GM18867 (cell line): ENCODE measurements at regions not wholly inside any gene's neighbourhood (a gene's known extent, or its start where the extent isn't known, plus 50 kb on each side); places are given as distances from the start of the nearest gene placed in this dataset.
"Not testable (repeated sequence)": the region's sequence is repeated elsewhere in the genome, so short reads cannot be mapped to it uniquely, and the experiment has no call there.

ENCODE experiments used
- ATAC-seq: cut with Tn5 transposase; IDR thresholded peaks from one replicate; pipeline ENCODE4 v1.9.1; 2021; ENCODE audit warnings: mild to moderate bottlenecking, moderate library complexity; ENCODE audit not compliant: unreplicated experiment

DNA sequence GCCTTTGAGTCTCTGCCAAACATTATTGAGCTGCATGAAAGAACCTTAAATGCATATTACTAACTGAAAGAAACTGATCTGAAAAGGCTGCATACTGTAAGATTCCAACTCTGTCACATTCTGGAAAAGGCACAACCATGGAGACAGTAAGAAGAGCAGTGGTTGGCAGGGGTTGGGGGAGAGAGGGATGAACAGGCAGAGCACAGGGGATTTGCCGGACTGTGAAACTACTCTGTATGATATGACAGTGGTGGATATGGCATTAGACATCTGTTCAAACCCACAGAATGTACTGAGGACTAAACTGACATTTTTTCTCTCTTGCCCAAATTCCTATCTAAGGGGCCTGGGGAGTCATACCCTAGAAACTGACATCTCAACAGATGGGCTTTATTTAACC lies 138.4 kb downstream of the KCNJ12 start:
- not testable (repeated sequence) for ATAC-seq

DNA sequence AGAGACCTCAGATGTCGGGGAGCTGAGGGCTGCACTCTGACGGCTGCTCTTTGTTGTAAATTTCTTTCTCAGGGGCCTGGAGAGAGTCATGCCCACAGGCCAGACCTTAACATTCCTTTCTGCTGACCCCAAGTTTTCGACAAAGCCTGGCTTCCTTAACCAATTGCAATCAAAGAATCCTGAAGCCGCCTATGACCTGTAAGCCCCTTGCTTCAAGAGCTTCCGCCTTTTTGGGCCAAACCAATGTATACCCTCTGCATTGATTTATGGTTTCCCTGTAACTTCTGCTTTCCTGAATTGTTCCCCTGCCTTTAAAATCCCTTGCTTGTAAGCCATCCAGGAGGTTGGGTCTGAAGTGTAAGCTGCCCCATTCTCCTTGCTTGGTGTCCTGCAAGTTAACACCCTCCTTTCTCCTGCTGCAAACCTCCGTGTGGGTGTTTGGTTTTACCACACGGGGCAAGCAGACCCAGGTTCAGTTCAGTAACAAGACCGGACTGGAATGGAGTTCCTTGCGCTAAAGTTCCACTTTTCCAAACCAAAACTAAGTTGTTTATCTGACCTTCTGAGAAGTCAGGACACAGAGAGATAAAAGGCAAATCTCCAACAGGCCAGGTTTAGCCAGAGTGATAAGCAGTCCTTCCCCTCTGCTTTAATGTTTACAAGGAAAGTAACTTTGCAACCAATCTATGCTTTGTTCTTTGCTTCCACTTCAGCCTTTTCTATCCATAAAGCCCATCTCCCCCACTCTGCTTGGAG lies 141.6 kb downstream of the KCNJ12 start:
- no peak for ATAC-seq

DNA sequence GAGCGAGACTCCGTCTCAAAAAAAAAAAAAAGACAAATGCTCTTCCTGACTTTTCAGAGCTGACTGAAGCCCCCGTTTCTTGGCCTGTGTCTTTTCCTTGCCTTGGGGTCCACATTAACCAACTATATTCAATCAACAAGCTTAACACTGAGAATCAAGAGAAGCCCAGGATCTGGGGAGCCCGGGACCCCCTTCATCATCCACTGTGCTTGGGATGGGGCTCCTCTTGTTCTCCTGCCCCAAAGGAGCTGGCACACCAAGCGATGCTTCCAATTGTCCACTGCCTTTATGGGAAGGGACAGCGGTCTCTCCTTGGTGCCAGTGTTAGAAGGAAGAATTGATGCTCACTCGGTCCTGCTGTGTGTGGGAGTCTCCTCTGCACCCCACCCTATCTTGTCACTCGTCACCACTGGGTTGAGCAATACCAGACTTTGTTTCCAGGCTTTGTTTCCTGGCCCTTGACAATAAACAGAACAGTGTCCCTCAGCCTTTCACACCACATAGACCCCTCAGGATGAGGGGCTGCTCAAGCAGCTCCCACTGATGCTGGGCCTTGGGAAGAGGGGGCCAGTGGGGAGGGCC lies 146.7 kb downstream of the KCNJ12 start:
- ATAC-seq, result no peak

DNA sequence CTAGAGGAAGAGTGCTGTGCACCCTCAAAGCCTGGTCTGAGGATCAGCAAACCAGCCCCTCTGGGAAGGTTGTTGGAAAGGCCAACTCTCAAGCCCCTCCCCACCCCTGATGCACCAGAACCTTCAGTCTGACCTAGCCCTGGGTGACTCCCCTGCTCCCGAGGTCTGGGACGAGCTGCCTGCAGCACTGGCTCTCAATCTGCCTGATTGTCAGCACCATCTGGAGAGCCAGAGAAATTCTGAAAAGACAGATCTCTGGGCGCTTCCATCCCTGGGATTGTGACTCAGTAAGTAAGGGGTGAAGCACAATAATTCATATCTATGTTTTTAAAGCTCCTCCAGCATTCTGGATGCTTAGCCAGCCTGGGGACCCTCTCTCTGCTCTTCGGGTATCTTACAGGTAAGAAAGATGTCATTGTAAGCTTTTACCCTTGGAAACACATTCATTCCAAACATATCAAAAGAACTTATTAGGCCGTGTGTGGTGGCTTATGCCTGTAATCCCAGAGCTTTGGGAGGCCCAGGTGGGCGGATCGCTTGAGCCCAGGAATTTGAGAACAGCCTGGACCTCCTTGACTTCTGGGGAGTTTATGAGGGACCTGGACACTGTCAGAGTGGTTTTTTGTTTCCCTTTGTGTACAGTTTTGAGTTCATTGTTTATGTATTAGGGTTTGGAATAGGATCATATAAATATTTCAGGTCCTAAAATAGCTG lies 147.5 kb downstream of the KCNJ12 start:
- no peak for ATAC-seq

DNA sequence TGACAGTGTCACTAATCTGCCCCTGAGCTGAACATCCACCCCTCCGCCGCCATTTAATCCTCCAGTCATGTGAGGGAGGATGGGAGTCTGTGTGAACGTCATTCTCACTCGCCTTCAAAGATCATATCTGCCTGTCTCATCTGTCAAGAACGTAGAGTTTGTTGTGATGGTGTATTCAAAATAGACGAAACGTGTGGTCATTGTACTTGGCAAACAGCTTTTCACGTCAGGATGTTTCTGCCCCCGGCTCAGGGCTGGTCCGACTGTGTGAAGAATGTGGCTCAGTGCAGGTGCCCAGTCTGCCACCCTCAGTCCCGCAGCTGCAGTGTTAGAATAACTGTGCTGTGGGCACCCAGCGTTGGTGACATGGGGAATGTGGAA lies 148.0 kb downstream of the KCNJ12 start:
- no peak for ATAC-seq

DNA sequence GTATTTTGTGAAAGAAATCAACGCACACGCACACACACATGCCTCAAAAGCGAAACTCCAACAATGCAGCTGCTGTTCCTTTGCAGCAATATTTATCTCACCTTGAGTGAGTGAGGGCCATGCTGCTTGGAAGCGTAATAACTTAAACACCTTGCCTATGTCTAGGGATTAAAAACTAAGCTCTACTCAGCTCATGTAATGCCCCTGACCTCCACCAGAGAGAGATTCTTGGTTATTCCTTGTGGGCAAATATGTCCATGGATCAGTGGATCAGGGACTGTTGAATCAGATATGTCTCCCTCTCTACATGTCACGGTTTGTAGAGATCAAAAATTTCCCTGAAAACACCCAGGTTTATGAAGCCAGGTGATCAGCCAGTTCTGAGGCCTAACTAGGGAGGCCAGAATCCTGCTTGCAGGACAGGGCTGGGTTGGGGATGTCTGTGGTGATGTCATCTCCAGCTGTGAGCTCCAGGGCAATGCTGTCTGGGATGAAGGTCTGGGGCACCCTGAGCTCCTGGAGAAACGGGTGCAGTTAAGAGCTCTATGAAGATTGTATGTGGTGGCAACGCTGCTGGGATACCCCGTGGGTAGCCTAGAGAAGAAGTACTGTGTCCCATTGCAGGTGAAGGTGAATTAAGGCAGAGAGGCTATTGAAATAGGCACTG lies 149.4 kb downstream of the KCNJ12 start:
- ATAC-seq, result no peak

DNA sequence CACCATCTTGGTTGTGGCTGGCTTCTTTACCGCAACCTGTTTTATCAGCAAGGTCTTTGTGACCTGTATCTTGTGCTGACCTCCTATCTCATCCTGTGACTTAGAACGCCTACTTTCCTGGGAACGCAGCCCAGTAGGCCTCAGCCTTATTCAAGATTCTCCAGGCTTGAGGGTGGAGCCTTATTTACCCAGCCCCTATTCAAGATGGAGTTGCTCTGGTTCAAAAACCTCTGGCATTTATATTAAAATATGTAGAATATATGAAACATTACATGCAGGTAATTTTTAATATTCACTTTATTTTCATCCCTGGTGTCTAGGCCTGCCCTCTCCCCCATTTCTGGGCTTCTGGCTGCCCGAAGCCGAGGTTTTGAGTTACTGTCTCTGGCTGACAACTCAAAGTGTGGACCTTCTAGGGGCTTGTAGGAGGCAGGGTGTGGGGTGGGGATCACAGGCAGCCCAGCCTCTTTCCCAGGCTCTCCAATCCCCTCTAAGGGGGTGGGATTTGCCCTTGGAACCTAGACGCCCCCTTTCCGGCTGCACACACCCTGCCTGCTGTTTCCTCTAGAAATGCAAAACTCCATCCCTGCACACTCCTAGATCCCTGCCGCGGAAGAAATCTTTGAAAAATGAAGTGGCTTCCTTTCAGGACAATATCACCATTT lies 152.0 kb downstream of the KCNJ12 start:
- no peak for ATAC-seq

DNA sequence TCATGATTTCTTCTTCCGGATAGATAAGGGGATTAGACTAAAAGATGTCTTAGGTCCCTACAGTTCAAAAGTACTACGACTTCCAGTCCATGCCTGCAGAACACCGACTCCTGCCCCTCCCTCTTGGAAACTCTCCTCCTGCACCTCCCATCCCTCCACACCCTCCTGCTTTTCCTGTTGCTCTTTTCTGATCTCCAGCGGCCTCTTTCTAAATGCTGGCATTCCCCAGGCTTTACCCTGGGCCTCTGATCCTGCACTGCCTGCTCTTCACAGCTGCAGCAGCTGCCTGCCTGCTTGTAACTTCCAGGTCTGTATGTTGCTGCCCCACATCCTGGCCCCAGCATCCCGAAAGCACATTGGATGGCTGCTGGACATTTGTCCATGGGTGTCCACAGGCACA lies 154.2 kb downstream of the KCNJ12 start:
- no peak for ATAC-seq

DNA sequence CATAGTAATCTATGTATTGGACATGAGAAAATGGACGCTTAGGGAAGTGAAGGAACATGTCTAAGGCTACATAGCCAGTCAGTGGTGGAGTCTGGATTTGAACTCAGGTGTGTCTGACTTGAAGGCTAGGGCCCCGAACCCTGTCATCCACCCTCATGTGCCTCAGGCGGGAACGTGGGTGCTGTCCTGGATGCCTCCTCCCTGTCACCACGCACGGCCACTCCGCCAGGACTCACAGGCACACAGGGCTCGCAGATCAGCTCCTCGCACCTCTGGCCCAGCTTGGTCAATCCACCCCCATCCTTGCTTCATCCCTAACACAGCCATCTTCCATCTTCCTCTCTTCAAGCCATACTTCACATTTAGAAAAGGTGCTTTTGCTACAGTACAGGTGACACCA lies 154.7 kb downstream of the KCNJ12 start:
- ATAC-seq, result no peak

DNA sequence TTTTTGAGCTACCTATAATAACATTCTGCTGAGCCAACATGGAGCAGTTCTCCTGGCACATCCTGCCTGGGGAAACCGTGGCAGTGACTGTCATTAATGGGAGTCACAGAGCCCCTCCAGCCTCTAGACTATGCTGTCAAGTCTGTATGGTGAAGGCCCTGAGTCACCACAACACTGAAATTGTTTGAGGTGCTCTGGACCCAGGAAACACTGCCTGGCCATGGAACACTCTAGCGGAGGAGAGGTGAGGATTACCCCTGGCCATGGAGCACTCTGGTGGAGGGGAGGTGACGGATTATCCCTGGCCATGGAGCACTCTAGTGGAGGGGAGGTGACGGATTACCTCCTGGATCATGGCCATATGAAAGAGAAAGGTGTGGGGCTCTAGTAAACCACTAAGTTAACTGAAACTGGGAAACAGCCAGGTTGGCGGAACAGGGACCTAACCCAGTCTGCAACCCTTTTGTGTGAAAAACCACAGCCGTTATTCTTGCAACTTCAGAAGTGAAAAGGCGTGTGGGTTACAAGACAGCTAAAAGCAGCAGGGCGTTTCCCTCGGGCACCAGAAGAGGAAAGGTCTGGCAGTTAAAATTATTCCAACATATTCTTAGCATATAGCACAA lies 156.7 kb downstream of the KCNJ12 start:
- ATAC-seq, result no peak

DNA sequence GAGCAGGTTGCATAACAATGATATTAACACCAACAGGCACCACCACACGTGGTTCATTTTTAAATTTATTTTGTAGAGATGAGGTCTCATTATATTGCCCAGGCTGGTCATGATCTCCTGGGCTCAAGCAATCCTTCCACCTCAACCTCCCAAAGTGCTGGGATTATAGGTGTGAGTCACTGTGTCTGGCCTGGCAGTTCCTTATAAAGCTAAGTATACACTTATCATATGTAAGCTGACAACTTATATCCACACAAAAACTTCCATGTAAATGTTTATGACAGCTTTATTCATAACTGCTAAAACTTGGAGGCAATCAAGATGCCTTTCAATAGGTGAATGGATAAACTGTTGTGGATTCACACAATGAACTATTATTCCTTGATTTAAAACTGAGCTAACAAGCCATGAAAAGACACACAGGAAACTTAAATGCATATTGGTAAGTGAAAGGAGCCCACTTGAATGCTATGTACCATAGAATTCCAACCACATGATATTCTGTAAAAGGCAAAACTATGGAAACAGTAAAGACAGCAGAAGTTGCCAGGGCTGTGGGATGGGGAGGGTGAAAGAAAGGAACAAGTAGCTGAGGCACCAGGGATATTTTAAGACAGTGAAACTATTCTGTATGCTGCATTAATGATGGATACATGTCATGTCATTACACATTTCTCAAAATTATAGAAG lies 156.5 kb upstream of the KCNJ18 start:
- ATAC-seq, result no peak

DNA sequence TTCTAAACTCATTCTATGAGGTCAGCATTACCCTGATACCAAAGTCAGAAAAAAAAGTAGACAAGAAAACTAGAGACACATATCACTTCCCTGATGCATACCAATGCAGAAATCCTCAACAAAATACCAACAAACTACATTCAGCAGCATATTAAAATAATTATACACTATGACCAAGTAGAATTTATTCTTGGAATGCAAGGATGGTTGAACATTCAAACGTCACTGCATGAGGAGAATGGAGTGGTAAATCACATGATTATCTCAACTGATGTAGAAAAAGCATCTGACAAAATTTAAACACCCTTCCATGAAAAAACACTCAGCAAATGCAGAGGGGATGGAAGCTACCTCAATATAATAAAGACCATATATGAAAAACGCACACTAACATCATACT lies 155.0 kb upstream of the KCNJ18 start:
- no peak for ATAC-seq

DNA sequence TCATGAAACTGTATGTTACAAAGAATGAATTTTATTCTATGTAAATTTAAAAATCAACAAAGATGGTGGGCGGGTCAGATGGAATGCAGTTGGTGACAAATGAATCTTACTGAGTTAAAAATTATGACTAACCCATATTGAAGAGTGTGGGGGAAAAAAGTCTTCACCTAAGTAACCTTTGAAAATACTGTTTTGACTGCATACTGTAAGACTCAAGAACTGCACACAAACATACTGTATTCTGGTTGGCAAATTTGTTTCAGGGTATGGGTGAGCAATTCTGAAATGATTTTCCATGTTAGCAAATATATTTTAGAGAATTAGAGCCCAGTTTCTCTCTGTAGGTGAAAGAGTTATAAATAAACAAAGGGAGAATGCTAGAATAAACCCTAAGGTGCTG lies 153.7 kb upstream of the KCNJ18 start:
- no peak for ATAC-seq

DNA sequence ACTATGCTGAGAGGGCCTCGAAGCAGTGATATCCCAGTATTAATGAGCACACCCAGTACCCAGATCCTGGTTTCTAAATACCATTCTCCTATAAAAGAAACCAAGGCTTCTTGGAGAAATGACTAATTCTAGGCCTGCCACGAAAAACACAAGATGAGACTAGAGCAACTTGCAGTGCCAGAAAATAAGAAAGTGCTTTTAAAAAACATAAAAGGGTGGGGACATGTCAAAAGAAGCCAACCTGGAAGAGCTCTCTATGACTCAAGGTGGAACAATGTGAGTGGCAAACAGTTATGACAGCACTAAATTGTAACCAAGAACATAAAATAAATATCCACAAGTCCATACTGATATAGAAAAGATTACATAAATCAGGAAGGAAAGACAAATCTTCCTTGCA lies 153.2 kb upstream of the KCNJ18 start:
- ATAC-seq, result no peak

DNA sequence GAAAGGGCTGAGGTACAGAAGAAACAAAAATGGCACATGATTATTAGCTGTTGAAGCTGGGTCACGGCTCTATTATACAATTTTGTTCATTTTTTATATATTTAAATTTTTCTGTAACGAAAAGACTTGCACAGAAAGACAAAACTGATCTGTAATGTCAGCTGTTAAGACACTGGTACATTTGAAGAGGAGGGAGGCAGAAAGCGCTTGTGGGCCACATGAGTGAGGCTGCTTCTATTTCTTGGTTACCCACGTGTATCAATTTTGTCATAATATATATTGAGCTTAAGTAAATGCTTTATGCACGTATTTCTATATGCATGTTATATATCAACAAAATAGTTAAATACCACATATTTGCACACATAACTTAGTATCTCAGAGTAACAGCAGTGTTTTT lies 151.8 kb upstream of the KCNJ18 start:
- ATAC-seq, result no peak

DNA sequence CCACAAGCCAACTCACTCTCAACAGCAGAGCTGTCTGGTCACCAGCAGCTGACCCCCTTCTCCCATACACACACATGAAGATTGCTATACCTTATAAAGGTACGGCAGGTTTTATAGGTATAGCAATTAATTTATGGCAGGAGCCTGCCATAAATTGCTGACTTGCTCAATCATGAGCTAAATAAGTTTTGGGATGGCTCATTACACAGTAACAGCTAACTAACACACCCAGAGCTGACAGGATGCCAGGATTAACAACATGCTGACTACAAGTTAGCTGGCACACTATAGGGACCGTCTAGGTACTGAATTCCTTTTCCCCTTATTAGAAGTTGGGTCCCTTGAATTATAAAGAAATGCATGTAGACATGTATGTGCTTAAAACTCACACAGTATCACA lies 150.3 kb upstream of the KCNJ18 start:
- no peak for ATAC-seq

DNA sequence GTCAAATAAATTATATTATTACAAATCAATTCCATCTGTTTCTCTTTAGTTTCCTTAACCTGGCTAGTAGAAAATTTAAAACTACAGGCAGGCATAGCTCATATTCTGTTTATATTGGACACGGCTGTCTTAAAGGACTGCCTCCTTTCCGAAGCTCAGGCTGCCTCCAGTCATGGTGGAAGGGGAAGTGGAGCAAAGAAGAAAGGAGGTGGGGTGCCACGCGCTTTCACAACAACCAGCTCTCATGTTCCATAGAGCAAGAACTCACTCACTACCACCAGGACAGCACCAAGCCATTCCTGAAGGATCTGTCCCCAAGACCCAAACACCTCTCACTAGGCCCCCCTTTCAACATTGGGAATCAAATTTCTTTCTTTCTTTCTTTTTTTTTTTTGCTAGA lies 149.3 kb upstream of the KCNJ18 start:
- no peak for ATAC-seq

DNA sequence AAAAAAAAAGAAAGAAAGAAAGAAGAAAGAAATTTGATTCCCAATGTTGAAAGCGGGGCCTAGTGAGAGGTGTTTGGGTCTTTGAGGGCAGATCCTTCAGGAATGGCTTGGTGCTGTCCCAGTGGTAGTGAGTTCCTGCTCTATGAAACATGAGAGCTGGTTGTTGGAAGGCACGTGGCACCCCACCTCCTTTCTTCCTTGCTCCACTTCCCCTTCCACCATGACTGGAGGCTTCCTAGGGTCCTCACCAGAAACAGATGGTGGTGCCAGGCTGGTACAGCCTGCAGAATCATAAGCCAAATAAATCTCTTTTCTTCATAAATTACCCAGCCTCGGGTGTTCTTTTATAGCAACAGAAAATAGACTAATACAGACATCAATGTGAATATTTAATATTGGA lies 147.3 kb upstream of the KCNJ18 start:
- no peak for ATAC-seq

DNA sequence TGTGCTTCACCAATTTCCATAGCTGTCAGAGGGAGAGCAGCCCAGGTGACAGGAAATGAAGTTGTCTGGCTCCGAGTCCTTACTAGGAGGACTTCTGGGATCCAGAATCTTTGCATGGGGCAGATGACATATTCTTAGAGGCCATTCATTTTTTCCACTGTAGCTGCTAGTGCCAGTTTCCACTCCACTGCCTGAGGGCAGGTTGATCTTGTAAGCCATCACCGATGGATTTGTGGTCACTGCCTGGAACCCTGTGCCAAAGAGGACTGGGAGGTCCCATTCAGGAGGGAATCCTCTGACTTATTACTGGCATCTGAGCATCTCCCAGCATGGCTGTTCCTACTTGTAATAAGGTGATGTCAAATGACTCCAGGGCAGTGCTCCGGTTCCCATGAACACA lies 144.1 kb upstream of the KCNJ18 start:
- no peak for ATAC-seq

DNA sequence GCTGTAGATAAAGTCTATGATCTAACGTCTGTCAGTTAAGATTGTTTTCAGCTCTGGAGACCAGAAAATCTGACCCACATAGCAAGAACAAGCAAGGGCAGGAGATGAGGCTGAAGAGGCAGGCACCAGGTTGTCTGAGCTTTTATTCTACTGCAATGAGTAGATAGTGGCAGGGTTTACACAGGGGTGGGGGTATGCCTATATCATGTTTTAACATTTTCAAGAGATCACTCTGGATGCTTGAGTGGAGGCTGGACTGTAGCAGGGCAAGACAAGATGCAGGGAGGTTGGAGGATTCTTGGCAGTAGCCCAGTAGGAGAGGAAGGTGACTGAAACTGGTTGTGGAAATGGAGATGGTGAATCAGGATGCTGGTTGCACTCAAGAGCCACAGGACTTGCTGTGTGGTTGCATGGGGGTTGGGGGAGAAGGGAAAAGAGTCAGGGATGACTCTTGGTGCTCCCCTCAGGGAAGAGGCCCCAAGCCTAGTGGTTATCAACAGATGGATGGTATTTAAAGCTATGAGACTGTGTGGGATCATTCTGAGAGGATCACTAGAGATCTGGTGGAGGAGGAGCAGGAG lies 143.1 kb upstream of the KCNJ18 start:
- no peak for ATAC-seq
